ENCODE measurements at regions not wholly inside any gene's neighbourhood (a gene's known extent, or its start where the extent isn't known, plus 50 kb on each side); places are given as distances from the start of the nearest gene placed in this dataset.

DNA sequence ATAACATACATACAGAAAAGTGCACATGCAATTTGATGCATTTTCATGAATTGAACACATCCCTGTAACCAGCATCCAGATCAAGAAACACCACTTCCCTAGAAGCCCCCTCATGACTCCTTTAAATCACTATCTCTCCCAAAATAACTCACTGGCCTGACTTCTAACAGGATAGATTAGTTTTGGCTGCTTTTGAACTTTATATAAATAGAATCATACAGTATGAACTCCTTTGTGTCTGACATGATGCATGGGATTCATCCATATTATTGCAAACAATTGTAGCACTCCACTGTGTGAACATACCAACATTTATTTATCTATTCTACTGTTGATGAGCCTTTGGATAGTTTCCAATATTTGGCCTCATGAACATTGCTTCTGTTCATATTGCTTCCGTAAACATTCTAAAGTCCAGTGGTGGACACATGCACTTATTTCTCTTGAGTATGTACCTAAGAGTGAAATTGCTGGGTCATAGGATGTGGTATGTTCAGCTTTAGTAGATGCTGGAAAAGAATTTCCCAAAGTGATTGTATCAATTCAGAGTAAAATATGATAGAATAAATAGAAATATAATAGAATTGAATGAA is 148.7 kb upstream of the GDNF start:
- H4K5ac ChIP-seq (ENCODE audit: low read depth, low read length) = no peak overlapping the region
- H2AK9ac ChIP-seq (replicated peaks; ENCODE audit: low read depth, low read length, poor library complexity) = no peak overlapping the region
- no peaks in the 10 kb centered on the region for H3K4me1 ChIP-seq (ENCODE audit: control insufficient read depth, insufficient read depth, low read length)
- no peak overlapping the region for H2AFZ ChIP-seq (replicated peaks; ENCODE audit: low read length, poor library complexity)
- no peak overlapping the region for H2AK5ac ChIP-seq (ENCODE audit: low read depth, low read length)
- ATAC-seq (ENCODE audit: low read depth) (no peak), DNase-seq (no peak)
- BruUV-seq (replicated peaks) = no TSS peak
- TF ChIP-seq RFX5 (IDR thresholded peaks at IDR 0.05; ENCODE audit: low read depth, low read length) = no peak
- no peak for TF ChIP-seq BHLHE40 (IDR thresholded peaks at IDR 0.05; ENCODE audit: low read depth, low read length)
- TF ChIP-seq SMC3 (IDR thresholded peaks at IDR 0.05; ENCODE audit: low read depth, low read length) = no peak
- TF ChIP-seq FOS (IDR thresholded peaks at IDR 0.05; ENCODE audit: low read depth, low read length) = no peak
- no peak for TF ChIP-seq MXI1 (IDR thresholded peaks at IDR 0.05; ENCODE audit: borderline replicate concordance, low read depth, low read length)
- TF ChIP-seq, protein P1, sequence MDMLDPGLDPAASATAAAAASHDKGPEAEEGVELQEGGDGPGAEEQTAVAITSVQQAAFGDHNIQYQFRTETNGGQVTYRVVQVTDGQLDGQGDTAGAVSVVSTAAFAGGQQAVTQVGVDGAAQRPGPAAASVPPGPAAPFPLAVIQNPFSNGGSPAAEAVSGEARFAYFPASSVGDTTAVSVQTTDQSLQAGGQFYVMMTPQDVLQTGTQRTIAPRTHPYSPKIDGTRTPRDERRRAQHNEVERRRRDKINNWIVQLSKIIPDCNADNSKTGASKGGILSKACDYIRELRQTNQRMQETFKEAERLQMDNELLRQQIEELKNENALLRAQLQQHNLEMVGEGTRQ (IDR thresholded peaks at IDR 0.05; ENCODE audit: low read depth, low read length) = no peak
- no peak for TF ChIP-seq NFE2L2 (IDR thresholded peaks at IDR 0.05; ENCODE audit: low read depth, low read length)
- TF ChIP-seq MAFK (IDR thresholded peaks at IDR 0.05; ENCODE audit: low read depth, low read length) = no peak
- TF ChIP-seq, protein P2, sequence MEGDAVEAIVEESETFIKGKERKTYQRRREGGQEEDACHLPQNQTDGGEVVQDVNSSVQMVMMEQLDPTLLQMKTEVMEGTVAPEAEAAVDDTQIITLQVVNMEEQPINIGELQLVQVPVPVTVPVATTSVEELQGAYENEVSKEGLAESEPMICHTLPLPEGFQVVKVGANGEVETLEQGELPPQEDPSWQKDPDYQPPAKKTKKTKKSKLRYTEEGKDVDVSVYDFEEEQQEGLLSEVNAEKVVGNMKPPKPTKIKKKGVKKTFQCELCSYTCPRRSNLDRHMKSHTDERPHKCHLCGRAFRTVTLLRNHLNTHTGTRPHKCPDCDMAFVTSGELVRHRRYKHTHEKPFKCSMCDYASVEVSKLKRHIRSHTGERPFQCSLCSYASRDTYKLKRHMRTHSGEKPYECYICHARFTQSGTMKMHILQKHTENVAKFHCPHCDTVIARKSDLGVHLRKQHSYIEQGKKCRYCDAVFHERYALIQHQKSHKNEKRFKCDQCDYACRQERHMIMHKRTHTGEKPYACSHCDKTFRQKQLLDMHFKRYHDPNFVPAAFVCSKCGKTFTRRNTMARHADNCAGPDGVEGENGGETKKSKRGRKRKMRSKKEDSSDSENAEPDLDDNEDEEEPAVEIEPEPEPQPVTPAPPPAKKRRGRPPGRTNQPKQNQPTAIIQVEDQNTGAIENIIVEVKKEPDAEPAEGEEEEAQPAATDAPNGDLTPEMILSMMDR (conservative IDR thresholded peaks at IDR 0.05; ENCODE audit: low read depth, low read length) = no peak
- no peak for TF ChIP-seq POLR2A (IDR thresholded peaks at IDR 0.05; ENCODE audit: low read depth, low read length)
- no peak for TF ChIP-seq CHD1 (IDR thresholded peaks at IDR 0.05; ENCODE audit: low read depth, low read length)
- TF ChIP-seq, protein P3, sequence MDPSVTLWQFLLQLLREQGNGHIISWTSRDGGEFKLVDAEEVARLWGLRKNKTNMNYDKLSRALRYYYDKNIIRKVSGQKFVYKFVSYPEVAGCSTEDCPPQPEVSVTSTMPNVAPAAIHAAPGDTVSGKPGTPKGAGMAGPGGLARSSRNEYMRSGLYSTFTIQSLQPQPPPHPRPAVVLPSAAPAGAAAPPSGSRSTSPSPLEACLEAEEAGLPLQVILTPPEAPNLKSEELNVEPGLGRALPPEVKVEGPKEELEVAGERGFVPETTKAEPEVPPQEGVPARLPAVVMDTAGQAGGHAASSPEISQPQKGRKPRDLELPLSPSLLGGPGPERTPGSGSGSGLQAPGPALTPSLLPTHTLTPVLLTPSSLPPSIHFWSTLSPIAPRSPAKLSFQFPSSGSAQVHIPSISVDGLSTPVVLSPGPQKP (IDR thresholded peaks at IDR 0.05; ENCODE audit: borderline replicate concordance, low read depth, low read length) = no peak
- TF ChIP-seq CEBPB (IDR thresholded peaks at IDR 0.05; ENCODE audit: low read depth, low read length) = no peak
- TF ChIP-seq RAD21 (IDR thresholded peaks at IDR 0.05; ENCODE audit: low read length) = no peak
- H3K18ac ChIP-seq (ENCODE audit: low read depth, low read length) = no peak overlapping the region
- in situ Hi-C loops (cut with MboI; ENCODE audit: low sequenced_read_pairs) = no loop called here
- ChIA-PET CTCF (no interaction called here), POLR2A (ENCODE audit: unreplicated experiment) (interaction anchor here (0.7 kb wide), 1 partner anchor 93 kb away, joined by 3 read pairs; no protein-coding TSS in a partner anchor)
- no peaks in the 10 kb centered on the region for H3K79me1 ChIP-seq (ENCODE audit: low read depth in 1 of 2, low read length in 2 of 2)
- no peak overlapping the region for H3K4ac ChIP-seq (ENCODE audit: low read depth, low read length)
- no peak overlapping the region for H3K27ac ChIP-seq (ENCODE audit: insufficient read depth, low read length)
- intact Hi-C loops (cut with micrococcal nuclease) = no loop called here
- H3K23ac ChIP-seq (ENCODE audit: low read depth, low read length) = no peak overlapping the region
- H4K91ac ChIP-seq (ENCODE audit: insufficient read depth, low read depth, low read length) = no peak overlapping the region
- no peak overlapping the region for H3K14ac ChIP-seq (replicated peaks; ENCODE audit: low read depth, low read length)
- no peak overlapping the region for H2BK15ac ChIP-seq (ENCODE audit: low read depth, low read length)
- H3K56ac ChIP-seq (ENCODE audit: extremely low read depth, insufficient read depth, low read length) = no peak overlapping the region
- no peaks in the 10 kb centered on the region for H4K20me1 ChIP-seq (ENCODE audit: insufficient read depth, low read length)
- no peak overlapping the region for H3K4me3 ChIP-seq (ENCODE audit: insufficient read depth, low read depth, low read length)
- no peaks in the 10 kb centered on the region for H3K9me1 ChIP-seq (ENCODE audit: insufficient read depth, low read length)
- no peaks in the 10 kb centered on the region for H3K9me3 ChIP-seq (ENCODE audit: control insufficient read depth, insufficient read depth, low read length)
- H3K27me3 ChIP-seq (ENCODE audit: control insufficient read depth, insufficient read depth, low read length) = peaks cover 7% of the 10 kb centered on the region; the same call in 1 of the 2 replicates
- H4K8ac ChIP-seq (ENCODE audit: low read depth in 2 of 2, low read length in 2 of 2) = no peak overlapping the region
- dilution Hi-C loops (cut with HindIII; ENCODE audit: low sequenced_read_pairs, unreplicated experiment) = no loop called here
- H2BK120ac ChIP-seq (ENCODE audit: low read depth, low read length) = no peak overlapping the region
- no peak overlapping the region for H2BK5ac ChIP-seq (ENCODE audit: low read depth, low read length, poor library complexity, severe bottlenecking)
- no CpG with 5 or more reads among the region's 1 CpG for WGBS, 2 experiments (ENCODE audit: extremely low coverage in 2 of 2, insufficient read length in 1 of 2)
- no peak overlapping the region for H3K9ac ChIP-seq (ENCODE audit: low read depth, low read length)
- no peak overlapping the region for H2BK20ac ChIP-seq (ENCODE audit: low read depth, low read length)
- H3K4me2 ChIP-seq (ENCODE audit: low read depth, low read length) = no peak overlapping the region
- H3K36me3 ChIP-seq (ENCODE audit: control insufficient read depth, insufficient read depth, low read length) = no peaks in the 10 kb centered on the region
